Endothelial cell of umbilical vein (primary cell): ENCODE measurements at regions not wholly inside any gene's neighbourhood (a gene's known extent, or its start where the extent isn't known, plus 50 kb on each side); places are given as distances from the start of the nearest gene placed in this dataset.
"Not testable (repeated sequence)": the region's sequence is repeated elsewhere in the genome, so short reads cannot be mapped to it uniquely, and the experiment has no call there.

Experiments
- BruUV-seq: library from RNA; stranded (reverse); fragments of 400-500 nt; replicated peaks from 2 replicates; lab custom pipeline; 2021; lab: Mats Ljungman, UMichigan
- CTCF ChIA-PET: fragments of 300-600, 350-600 bp; sonication (Branson Sonifier 250); formaldehyde crosslinking; loops from one replicate; lab custom pipeline; 2021; ENCODE audit warnings: antibody characterized with exemption, inconsistent platforms; lab: Charles Lee
- POLR2A ChIA-PET: fragments of 300-600, 350-600 bp; sonication (Branson Sonifier 250); formaldehyde crosslinking; loops from one replicate; lab custom pipeline; 2021; ENCODE audit warnings: antibody characterized with exemption, inconsistent platforms; lab: Charles Lee
- DNase-seq: peaks from one replicate; pipeline ENCODE4 v3.0.0-alpha.2; 2011; ENCODE audit warnings: low read depth, low spot score
- FAIRE-seq: peaks from 2 replicates; lab custom pipeline; 2011; peaks lifted over from hg19 to GRCh38; lab: Jason Lieb, UNC
- H2AFZ ChIP-seq: 2 replicates; pipeline ENCODE4 v1.6.0; 2012; ENCODE audit warnings: low read depth, low read length, control low read depth, inconsistent platforms
- H3K27ac ChIP-seq: 2 replicates; pipeline ENCODE4 v1.5.1; 2011; ENCODE audit warnings: low read depth, mild to moderate bottlenecking, control low read depth, low read length, moderate library complexity; ENCODE audit not compliant: insufficient read depth
- H3K27me3 ChIP-seq, 2 experiments: 2 replicates each; pipeline versions ENCODE4 v1.6.0 to v1.6.1; 2011; ENCODE audit warnings: low read length in 2 of 2, mixed read lengths in 1 of 2; ENCODE audit not compliant: control insufficient read depth in 2 of 2, insufficient read depth in 2 of 2
- H3K36me3 ChIP-seq, 2 experiments: 2 replicates in 1 of 2; 3 replicates in 1 of 2; pipeline ENCODE4 v1.5.1; 2011; ENCODE audit warnings: low read length in 2 of 2, mild to moderate bottlenecking in 1 of 2, moderate library complexity in 1 of 2; ENCODE audit not compliant: control insufficient read depth in 2 of 2, insufficient read depth in 2 of 2; ENCODE audit errors: extremely low read depth in 1 of 2
- H3K4me1 ChIP-seq: 3 replicates; pipeline ENCODE4 v1.5.1; 2011; ENCODE audit warnings: mild to moderate bottlenecking, low read length; ENCODE audit not compliant: control insufficient read depth, insufficient read depth; ENCODE audit errors: extremely low read depth
- H3K4me2 ChIP-seq: 2 replicates; pipeline ENCODE4 v1.6.1; 2011; ENCODE audit warnings: low read length, control low read depth, mixed read lengths; ENCODE audit not compliant: insufficient read depth
- H3K4me3 ChIP-seq, 3 experiments: fragments of 200-600 bp in 1 of 3; sonication (generic), shearing (Covaris generic) in 1 of 3; replicated peaks in 1 of 3; 2 replicates each; pipeline ENCODE4 v1.5.1; 2011 to 2016; ENCODE audit warnings: control low read depth in 3 of 3, low read length in 3 of 3, mild to moderate bottlenecking in 2 of 3, inconsistent platforms in 1 of 3, low read depth in 1 of 3, moderate library complexity in 1 of 3; ENCODE audit not compliant: insufficient read depth in 1 of 3
- H3K79me2 ChIP-seq: 2 replicates; pipeline ENCODE4 v1.6.0; 2012; ENCODE audit warnings: low read length, inconsistent platforms; ENCODE audit not compliant: control insufficient read depth, insufficient read depth
- H3K9ac ChIP-seq: replicated peaks from 2 replicates; pipeline ENCODE3; 2011; ENCODE audit warnings: low read length, control low read depth; ENCODE audit not compliant: insufficient read depth; ENCODE audit errors: extremely low read depth
- H3K9me1 ChIP-seq: replicated peaks from 3 replicates; pipeline ENCODE4 v1.6.0; 2011; ENCODE audit warnings: mild to moderate bottlenecking, low read length; ENCODE audit not compliant: control insufficient read depth, insufficient read depth; ENCODE audit errors: extremely low read depth
- H3K9me3 ChIP-seq: replicated peaks from 2 replicates; pipeline ENCODE4 v1.5.1; 2012; ENCODE audit warnings: low read length, inconsistent platforms; ENCODE audit not compliant: control insufficient read depth, insufficient read depth
- H4K20me1 ChIP-seq: replicated peaks from 2 replicates; pipeline ENCODE3; 2011; ENCODE audit warnings: mild to moderate bottlenecking, low read length; ENCODE audit not compliant: control insufficient read depth, insufficient read depth; ENCODE audit errors: extremely low read depth
- EZH2 ChIP-seq: IDR thresholded peaks from 2 replicates; pipeline ENCODE4 v1.6.1; 2012; ENCODE audit warnings: borderline replicate concordance, low read depth, mild to moderate bottlenecking, moderate library complexity, low read length, inconsistent platforms; ENCODE audit not compliant: severe bottlenecking
- FOS ChIP-seq: IDR thresholded peaks from 2 replicates; pipeline ENCODE4 v1.6.1; 2011; ENCODE audit warnings: mild to moderate bottlenecking, low read length, moderate library complexity, borderline replicate concordance; ENCODE audit not compliant: insufficient read depth
- POLR2A ChIP-seq: IDR thresholded peaks from 2 replicates; pipeline ENCODE4 v1.6.1; 2012; ENCODE audit warnings: low read depth, mild to moderate bottlenecking, control low read depth, low read length
- dilution Hi-C: fragments of 300-500 bp; cut with MboI; formaldehyde crosslinking; loops from one replicate; pipeline ENCODE4 v1.15.0; 2019; ENCODE audit warnings: low sequenced_read_pairs; ENCODE audit not compliant: extremely low pct_ligation_motif_present
- intact Hi-C: fragments of 100-400 bp; cut with micrococcal nuclease; formaldehyde crosslinking; loops from one replicate; pipeline ENCODE4 v1.10.0; 2022

- Histone ChIP-seq H3K36me3 (no peaks in the 10 kb centered on the region), H3K4me2 (no peak overlapping the region), H3K27me3 (no peaks in the 10 kb centered on the region), H3K9me1 (no peaks in the 10 kb centered on the region), H3K4me3 (no peak overlapping the region), H4K20me1 (no peaks in the 10 kb centered on the region), H3K27ac (peak overlapping the region; percentile 51), H2AFZ (peak overlapping the region; percentile 78), H3K9ac (peak overlapping the region; percentile 52), H3K4me1 (peaks cover 12% of the 10 kb centered on the region), H3K79me2 (no peaks in the 10 kb centered on the region), H3K9me3 (no peaks in the 10 kb centered on the region)
- BruUV-seq, result no TSS peak
- dilution Hi-C loops (no loop called here), intact Hi-C loops (loop anchor here (1.0 kb wide), 2 partner anchors 9 to 67 kb away; no protein-coding TSS in a partner anchor)
- FAIRE-seq (peak; percentile 95), DNase-seq (peak; percentile 87)
- TF ChIP-seq FOS (no peak), EZH2 (no peak), POLR2A (peak; percentile 42)
- ChIA-PET POLR2A (no interaction called here), CTCF (interaction anchor here (0.5 to 1.9 kb wide), 2 partner anchors 39 to 172 kb away, joined by 3 to 4 read pairs; no protein-coding TSS in a partner anchor)
Observed at GRCh38 chr1:234911787-234912186, 216.8 kb downstream of the TOMM20 start.

DNA sequence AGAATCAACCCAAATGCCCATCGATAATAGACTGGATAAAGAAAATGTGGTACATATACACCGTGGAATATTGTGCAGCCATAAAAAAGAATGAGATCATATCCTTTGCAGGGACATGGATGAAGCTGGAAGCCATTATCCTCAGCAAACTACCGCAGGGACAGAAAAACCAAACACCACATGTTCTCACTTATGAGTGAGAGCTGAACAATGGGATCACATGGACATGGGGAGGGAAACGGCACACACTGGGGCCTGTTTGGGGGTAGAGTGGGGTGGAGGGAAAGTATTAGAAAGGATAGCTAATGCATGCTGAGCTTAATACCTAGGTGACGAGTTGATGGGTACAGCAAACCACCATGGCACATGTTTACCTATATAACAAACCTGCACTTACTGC lies 217.5 kb downstream of the TOMM20 start:
- intact Hi-C loops, result loop anchor here (1.0 kb wide), 2 partner anchors 9 to 67 kb away; no protein-coding TSS in a partner anchor
- POLR2A ChIA-PET, H3K9me1 ChIP-seq, DNase-seq, H3K79me2 ChIP-seq, H2AFZ ChIP-seq, H4K20me1 ChIP-seq, H3K27me3 ChIP-seq, H3K4me2 ChIP-seq, H3K9me3 ChIP-seq, BruUV-seq, dilution Hi-C loops, H3K9ac ChIP-seq, H3K4me3 ChIP-seq, FAIRE-seq, H3K36me3 ChIP-seq, H3K27ac ChIP-seq: not testable (repeated sequence)
- peaks cover 12% of the 10 kb centered on the region for H3K4me1 ChIP-seq
- CTCF ChIA-PET, result interaction anchor here (0.5 to 1.9 kb wide), 3 partner anchors 15 to 173 kb away, joined by 3 to 6 read pairs (median 4); no protein-coding TSS in a partner anchor
